Stimulated activated CD4-positive, alpha-beta T cell treated with anti-CD3 and anti-CD28 coated beads, Interleukin-4, amount 100 ng/mL, for 24 hours (primary cell): ENCODE measurements at regions not wholly inside any gene's neighbourhood (a gene's known extent, or its start where the extent isn't known, plus 50 kb on each side); places are given as distances from the start of the nearest gene placed in this dataset.
A peak's percentile ranks its signal among the peaks of the same experiment; 100 is the strongest.

ENCODE experiments used
- DNase-seq: peaks from one replicate; pipeline ENCODE4 v3.0.0-alpha.2; 2020

DNA sequence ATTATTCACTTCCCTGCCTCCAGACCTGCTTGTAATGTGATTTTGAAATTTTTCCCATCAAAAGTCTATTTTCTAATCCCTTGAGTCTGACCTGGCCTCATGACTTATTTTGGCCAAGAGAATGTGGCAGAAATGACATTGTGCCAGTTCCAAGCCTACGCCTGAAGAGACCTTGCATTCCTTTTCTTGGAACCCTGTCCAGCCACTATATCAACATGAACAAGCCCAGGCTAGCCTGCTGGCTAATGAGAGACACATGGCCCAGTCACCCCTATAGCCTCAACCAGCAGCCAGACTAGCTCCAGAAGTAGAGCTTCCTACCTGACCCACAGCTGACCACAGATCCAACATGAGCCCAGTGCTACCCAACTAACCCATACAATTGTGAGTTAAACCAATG, 121.1 kb upstream of the ACP3 start:
- no peak for DNase-seq

DNA sequence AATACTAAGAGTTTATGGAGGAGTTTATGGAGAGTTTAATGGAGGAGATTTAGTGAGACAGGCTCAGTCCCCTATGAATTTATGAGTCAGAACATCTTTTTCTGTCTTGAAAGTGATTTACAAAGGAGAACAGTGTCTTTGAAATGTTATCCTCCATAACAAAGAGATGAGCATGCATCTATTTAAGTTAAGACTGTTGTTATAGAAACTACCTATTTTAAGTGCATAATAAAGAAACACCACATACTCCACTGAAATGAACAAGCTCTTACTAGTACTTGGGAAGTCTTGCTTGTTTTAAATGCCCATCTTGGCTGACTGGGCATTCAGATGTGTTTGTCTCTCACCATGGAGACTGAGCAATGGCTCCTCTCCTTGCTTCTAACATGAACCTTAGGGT, 118.7 kb upstream of the ACP3 start:
- no peak for DNase-seq

DNA sequence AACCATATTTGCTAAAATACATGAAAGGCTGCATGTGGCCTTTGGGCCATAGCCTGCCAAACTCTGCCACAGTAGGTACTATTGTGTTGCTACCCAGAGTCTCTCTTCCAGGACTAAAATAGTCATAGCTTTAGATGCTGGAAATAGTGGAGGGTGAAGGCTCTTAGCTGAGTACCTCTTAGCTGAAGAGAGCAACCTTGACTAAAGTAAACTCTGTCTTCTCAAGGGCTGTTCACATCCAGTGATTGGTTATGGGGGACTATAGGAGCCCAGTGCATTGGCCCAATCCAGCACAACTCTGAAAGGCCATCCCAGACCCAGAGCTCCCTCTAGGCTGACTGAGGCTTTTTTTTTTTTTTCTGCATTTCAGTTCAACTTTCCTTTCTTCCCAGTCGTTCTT, 117.8 kb upstream of the ACP3 start:
- DNase-seq, result no peak

GRCh38 chr3:132202586-132202985, 114.6 kb upstream of the ACP3 start:
- no peak for DNase-seq

DNA sequence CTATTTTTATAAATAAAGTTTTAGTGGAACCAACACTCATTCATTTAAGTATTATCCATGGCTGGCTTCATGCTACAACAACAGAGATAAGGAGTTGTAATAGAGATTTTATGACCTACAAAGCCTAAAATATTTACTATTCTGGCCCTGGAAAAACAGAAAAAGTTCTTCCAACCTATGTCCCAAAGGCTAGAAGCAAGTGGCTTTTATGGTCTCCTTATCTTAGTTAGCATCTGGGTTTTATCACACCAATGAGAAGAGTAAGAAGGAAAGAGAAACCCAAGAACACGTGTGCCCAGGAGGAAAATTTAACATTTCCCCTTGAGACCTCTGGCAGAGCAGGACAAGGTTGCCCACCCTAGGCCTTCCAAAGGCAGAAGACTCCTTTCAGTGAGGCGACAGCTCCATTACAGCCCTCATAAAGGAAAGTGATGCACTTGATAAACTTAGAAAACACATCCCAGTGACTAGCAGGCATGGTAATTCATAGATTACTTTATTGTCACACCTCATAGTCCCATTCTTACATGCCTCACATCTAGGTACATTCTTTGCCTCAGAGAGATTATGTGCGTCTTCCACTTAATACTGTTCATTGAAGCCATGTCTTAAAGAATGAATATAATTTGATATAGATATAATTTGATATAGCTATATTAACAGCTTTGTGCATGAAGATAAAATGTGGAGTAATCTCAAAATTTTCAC, 113.2 kb upstream of the ACP3 start:
- DNase-seq, result no peak

GRCh38 chr3:132205609-132206008, 111.6 kb upstream of the ACP3 start:
- DNase-seq, result no peak

GRCh38 chr3:132209855-132210254, 107.4 kb upstream of the ACP3 start:
- DNase-seq, result no peak

GRCh38 chr3:132210476-132211346, 106.5 kb upstream of the ACP3 start:
- peak; percentile 10 for DNase-seq

- no peak for DNase-seq
Observed at GRCh38 chr3:132211896-132212295, 105.3 kb upstream of the ACP3 start.

GRCh38 chr3:132218817-132219755, 98.1 kb upstream of the ACP3 start:
- no peak for DNase-seq

GRCh38 chr3:132220986-132221385, 96.2 kb upstream of the ACP3 start:
- no peak for DNase-seq

DNA sequence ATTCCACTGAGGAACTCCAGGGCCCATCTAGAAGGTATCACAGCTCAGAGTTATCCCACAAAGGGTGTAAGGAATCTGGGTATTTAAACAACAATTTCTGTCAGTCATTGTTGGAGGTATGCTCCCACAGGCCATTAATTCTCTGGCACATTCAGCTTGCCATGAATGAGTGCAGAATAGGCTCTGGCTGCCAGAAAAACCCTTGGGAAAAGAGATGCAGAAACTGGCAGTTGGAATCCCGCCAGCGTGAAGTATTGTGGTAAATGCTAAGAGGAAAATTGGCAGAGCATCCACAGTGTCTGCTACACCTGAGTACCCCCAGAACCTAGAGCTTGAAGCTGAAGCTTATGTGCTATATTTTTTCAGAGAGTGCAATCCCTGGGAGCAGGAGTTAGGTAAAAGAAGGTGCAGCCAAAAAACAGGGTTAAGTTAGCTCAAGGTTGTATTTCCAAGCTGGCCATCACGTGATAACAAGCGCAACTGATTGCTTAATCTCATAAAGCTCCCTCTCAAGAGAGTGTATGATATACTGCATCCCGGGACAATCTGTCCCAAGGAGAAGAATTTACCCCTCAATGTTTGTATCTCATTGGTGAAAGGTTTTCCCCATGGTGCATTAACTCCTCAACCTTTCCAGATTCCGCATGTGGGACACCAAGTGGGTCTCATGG, 94.2 kb upstream of the ACP3 start:
- no peak for DNase-seq

- no peak for DNase-seq
Observed at GRCh38 chr3:132225664-132226063, 91.5 kb upstream of the ACP3 start.

DNA sequence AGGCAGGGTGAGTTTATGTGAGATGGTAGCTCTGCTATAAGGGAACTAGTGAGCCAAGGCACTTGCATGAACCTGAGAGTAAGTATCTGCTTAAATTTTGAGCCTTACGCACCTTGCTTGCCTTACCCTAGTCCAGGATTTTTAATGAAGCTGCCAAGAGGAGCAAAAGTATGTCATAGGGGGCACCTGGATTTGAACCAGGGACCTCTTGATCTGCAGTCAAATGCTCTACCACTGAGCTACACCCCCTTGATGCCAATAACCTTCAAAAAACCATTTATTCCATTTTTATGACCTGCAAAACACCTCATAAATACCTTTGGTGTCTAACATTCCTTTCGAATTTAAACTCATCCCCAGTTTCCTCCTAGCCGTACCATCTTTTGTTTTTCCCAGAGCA, 88.3 kb upstream of the ACP3 start:
- DNase-seq, result no peak

DNA sequence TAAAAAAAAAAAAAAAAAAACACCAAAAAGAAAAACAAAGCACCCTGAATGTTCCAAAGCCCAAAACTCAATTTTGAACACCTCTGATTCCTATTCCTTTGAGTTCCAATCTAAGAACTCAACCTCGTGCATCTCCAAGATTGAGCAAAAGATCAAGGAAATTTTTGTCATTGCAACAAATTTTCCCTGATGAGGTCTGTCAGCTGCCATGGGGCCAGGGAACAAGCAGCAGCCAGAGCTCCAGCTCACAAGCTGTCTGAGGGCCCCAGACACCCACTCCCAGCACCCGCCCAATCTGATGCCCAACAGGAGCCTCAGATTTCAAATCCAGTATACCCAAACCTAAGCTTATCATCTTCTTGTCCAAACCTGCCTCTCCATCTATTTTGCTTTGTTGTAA, 87.6 kb upstream of the ACP3 start:
- no peak for DNase-seq

DNA sequence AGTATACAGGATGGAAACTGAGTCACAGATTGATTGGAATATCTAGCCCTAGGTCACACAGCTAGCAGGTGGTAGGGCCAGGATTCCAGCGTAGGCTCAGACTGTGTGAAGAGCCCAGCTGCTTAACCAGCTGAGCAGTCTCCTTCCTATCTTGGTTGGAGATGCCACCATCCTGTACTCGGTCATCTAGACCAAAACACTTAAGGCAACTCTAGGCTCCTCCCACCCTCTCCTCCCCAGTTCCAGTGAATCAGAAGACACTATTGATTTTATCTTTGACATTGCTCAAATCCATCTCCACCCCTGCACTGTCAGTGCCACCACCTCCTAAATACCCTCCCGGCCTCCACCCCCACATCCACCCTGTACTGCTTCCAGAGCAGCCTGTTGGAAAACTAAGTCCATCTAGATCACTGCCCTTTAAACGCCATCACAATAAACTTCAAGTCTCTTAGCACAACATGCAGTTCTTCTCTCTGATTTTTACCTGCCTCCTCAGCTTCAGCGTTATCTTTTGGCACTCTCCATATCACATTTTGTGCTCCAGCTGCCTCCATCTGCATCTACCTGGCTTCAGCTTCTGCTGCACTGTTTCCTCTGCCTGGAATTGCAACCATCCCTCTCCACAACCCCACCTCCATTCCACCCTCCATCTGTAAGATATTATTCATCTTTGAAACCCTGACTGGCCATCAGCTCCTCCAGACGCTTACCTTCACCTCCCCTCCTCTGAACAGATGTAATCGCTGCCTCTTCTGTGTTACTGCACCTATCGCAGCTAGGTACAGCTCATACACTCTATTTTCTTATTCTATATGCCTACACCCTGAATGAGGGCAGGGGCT, 86.8 kb upstream of the ACP3 start:
- no peak for DNase-seq

DNA sequence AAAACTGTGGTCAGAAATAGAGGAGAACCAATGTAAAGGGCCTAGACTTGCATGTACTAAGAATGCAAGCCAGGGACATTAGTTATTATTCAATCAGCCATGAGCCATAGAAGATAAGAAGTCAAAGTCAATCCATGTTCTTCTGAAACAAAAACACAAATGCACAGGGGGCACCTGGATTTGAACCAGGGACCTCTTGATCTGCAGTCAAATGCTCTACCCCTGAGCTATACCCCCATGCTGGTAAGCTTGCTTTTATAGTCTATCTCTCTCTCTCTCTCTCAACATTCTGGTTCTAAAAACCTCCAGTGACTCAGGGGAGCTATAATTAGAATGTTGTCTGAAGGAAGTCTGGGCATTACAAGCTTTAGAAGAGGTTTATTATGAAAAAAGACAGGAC, 85.6 kb upstream of the ACP3 start:
- DNase-seq, result no peak

GRCh38 chr3:132232231-132232792, 84.9 kb upstream of the ACP3 start:
- DNase-seq, result no peak

DNA sequence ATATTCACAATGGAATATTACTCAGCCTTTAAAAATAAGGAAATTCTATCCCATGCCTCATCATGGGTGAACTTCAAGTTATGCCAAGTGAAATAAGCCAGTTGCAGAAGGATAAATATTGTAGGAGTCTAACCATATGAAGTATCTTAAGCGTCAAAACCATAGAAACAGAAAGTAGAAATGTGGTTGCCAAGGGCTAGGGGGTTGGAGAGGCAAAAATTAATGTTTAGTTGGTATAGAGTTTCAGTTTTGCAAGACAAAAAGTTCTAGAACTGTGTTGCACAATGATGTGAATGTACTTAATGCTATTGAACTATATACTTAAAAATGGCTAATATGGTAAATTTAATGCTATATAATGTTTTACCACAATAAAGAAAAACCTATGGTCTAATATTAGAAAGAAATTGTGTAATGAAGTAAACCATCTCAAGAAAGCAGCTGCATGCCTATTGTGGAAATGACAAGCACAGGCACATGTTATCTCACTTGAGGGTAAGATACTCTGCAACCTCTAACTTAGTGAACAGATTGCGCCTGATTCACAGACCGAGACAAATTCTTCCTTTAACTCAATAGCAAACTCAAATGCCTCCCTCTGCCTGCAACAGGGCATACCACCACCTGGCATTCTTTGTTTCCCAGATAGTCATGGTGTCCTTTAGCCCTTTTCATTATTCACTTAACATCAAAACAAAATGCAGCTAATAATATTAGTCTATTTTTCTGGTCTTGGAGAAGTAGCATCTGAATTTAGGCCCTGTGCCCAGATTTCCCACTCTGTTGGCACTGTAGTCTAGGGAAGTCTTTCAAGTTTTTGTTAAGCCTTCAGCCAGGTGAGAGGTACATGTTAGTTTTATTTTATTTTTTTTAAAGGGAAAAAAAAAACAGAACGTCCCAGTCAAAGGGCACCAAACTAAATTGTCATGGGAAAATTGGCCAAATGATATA, 80.2 kb upstream of the ACP3 start:
- DNase-seq, result no peak

GRCh38 chr3:132237652-132238032, 79.6 kb upstream of the ACP3 start:
- no peak for DNase-seq
